ENCODE measurements at regions not wholly inside any gene's neighbourhood (a gene's known extent, or its start where the extent isn't known, plus 50 kb on each side); places are given as distances from the start of the nearest gene placed in this dataset.

DNA sequence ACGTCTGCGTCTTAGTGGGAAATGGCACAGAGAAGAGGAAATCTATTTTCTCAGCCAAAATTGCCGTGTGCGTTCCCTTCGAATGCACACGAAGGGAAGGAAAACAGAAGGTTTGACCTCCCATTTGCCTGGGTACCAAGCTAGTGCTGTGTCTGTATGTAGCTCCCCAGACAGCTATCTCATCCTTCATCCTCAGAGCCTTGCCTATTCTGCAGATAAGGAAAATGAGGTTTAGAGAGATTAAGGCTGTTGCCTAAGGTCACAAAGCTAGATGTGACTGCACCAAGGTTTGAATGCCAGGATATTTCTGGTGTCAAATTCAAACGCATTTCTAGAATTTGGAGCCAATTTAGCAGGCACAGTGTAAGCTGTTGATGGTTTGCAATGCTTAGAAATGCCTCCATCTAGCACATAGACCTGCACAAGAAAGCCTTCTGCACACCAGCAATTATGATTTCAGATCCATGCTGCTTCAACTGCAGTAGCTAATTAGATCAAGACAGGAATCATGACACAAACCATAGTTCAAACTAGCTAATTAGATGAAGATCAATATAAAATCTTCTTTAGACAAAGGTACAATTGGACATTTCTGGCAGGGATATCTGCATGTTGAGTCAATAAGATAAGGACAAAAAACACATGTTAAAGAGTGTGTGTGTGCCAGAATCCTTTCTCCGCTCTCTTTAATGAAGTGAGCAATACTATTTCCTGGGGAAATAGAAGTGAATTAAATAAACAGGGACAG is 115.1 kb downstream of the CMPK2 start:
- Histone ChIP-seq H2AFZ (ENCODE audit: low read depth) (no peak overlapping the region), H4K20me1 (ENCODE audit: insufficient read depth) (no peaks in the 10 kb centered on the region), H3K27me3 (ENCODE audit: insufficient read depth) (0 out of 2 replicates have a peak, but pooled peaks cover 4% of the 10 kb centered on the region), H3K9me3 (no peaks in the 10 kb centered on the region), H3K79me2 (ENCODE audit: insufficient read depth) (no peaks in the 10 kb centered on the region), H3K4me1 (ENCODE audit: control insufficient read depth in 1 of 2, insufficient read depth in 2 of 2, low read depth in 1 of 2, low read length in 1 of 2) (peaks cover 0 to 24% of the 10 kb centered on the region in 2 experiments; a peak in 2 of 4 replicates), H3F3A (replicated peaks; ENCODE audit: insufficient read depth) (no peaks in the 10 kb centered on the region), H3K36me3 (replicated peaks in 1 of 2; ENCODE audit: control insufficient read depth in 1 of 2, insufficient read depth in 2 of 2, low read length in 1 of 2) (no peaks in the 10 kb centered on the region), H3K9me2 (no peaks in the 10 kb centered on the region), H3K27ac (ENCODE audit: low read depth in 2 of 2, low read length in 1 of 2) (no peak overlapping the region; a peak in 1 of 4 replicates), H3K4me3 (ENCODE audit: low read depth in 2 of 2, low read length in 1 of 2) (peak overlapping the region in 1 of 2 experiments; percentile 27; a peak in 2 of 4 replicates), H3K9ac (no peak overlapping the region), H3K4me2 (peak overlapping the region; percentile 34; the same call in 1 of the 2 replicates)
- ChIA-PET CTCF (interaction anchor here (0.6 to 2.0 kb wide), 9 partner anchors 9 to 678 kb away, joined by 3 to 12 read pairs (median 3); no protein-coding TSS in a partner anchor), POLR2A (no interaction called here)
- peak; percentile 62 for DNase-seq
- 13% methylated on average over 8 of the region's 8 CpGs for WGBS (ENCODE audit: low lambda C conversion rate)
- TF ChIP-seq TEAD4 (IDR thresholded peaks at IDR 0.05; ENCODE audit: borderline replicate concordance, insufficient read depth) (peak; percentile 40; the same call in 1 of the 2 replicates), FOXJ3 (CRISPR knock-in tag; IDR thresholded peaks at IDR 0.05) (peak; percentile 90), NFIC (IDR thresholded peaks at IDR 0.05; ENCODE audit: borderline replicate concordance) (peak; percentile 35; the same call in 1 of the 2 replicates), TAF1 (IDR thresholded peaks at IDR 0.05; ENCODE audit: borderline replicate concordance, low read depth, low read length) (no peak), RCOR1 (IDR thresholded peaks at IDR 0.05; ENCODE audit: low read length) (peak; percentile 99), EZH2phosphoT487 (IDR thresholded peaks at IDR 0.05; ENCODE audit: borderline replicate concordance, low read depth) (no peak), NRF1 (IDR thresholded peaks at IDR 0.05; ENCODE audit: low read depth, low read length) (no peak), GATA2 (CRISPR knock-in tag; IDR thresholded peaks at IDR 0.05) (peak; percentile 99), USF1 (IDR thresholded peaks at IDR 0.05; ENCODE audit: borderline replicate concordance, low read depth) (no peak), RAD21 (IDR thresholded peaks at IDR 0.05; ENCODE audit: low read length) (no peak), MEF2A (IDR thresholded peaks at IDR 0.05; ENCODE audit: borderline replicate concordance, low read depth) (no peak), ELF1 (IDR thresholded peaks at IDR 0.05) (no peak), TCF12 (IDR thresholded peaks at IDR 0.05) (peak; percentile 52), RFX5 (IDR thresholded peaks at IDR 0.05; ENCODE audit: low read length) (peak; percentile 24; the same call in 1 of the 2 replicates), POLR2AphosphoS5 (IDR thresholded peaks at IDR 0.05; ENCODE audit: low read depth, low read length) (peak; percentile 47; the same call in 1 of the 2 replicates)
- TF ChIP-seq, protein P1, sequence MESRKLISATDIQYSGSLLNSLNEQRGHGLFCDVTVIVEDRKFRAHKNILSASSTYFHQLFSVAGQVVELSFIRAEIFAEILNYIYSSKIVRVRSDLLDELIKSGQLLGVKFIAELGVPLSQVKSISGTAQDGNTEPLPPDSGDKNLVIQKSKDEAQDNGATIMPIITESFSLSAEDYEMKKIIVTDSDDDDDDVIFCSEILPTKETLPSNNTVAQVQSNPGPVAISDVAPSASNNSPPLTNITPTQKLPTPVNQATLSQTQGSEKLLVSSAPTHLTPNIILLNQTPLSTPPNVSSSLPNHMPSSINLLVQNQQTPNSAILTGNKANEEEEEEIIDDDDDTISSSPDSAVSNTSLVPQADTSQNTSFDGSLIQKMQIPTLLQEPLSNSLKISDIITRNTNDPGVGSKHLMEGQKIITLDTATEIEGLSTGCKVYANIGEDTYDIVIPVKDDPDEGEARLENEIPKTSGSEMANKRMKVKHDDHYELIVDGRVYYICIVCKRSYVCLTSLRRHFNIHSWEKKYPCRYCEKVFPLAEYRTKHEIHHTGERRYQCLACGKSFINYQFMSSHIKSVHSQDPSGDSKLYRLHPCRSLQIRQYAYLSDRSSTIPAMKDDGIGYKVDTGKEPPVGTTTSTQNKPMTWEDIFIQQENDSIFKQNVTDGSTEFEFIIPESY (IDR thresholded peaks at IDR 0.05; ENCODE audit: borderline replicate concordance, low read depth) = no peak
- TF ChIP-seq, protein P2, sequence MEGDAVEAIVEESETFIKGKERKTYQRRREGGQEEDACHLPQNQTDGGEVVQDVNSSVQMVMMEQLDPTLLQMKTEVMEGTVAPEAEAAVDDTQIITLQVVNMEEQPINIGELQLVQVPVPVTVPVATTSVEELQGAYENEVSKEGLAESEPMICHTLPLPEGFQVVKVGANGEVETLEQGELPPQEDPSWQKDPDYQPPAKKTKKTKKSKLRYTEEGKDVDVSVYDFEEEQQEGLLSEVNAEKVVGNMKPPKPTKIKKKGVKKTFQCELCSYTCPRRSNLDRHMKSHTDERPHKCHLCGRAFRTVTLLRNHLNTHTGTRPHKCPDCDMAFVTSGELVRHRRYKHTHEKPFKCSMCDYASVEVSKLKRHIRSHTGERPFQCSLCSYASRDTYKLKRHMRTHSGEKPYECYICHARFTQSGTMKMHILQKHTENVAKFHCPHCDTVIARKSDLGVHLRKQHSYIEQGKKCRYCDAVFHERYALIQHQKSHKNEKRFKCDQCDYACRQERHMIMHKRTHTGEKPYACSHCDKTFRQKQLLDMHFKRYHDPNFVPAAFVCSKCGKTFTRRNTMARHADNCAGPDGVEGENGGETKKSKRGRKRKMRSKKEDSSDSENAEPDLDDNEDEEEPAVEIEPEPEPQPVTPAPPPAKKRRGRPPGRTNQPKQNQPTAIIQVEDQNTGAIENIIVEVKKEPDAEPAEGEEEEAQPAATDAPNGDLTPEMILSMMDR (IDR thresholded peaks at IDR 0.05) = no peak
- TF ChIP-seq, protein P3, sequence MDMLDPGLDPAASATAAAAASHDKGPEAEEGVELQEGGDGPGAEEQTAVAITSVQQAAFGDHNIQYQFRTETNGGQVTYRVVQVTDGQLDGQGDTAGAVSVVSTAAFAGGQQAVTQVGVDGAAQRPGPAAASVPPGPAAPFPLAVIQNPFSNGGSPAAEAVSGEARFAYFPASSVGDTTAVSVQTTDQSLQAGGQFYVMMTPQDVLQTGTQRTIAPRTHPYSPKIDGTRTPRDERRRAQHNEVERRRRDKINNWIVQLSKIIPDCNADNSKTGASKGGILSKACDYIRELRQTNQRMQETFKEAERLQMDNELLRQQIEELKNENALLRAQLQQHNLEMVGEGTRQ (IDR thresholded peaks at IDR 0.05; ENCODE audit: borderline replicate concordance, low read depth, low read length) = no peak
- TF ChIP-seq, protein P4, sequence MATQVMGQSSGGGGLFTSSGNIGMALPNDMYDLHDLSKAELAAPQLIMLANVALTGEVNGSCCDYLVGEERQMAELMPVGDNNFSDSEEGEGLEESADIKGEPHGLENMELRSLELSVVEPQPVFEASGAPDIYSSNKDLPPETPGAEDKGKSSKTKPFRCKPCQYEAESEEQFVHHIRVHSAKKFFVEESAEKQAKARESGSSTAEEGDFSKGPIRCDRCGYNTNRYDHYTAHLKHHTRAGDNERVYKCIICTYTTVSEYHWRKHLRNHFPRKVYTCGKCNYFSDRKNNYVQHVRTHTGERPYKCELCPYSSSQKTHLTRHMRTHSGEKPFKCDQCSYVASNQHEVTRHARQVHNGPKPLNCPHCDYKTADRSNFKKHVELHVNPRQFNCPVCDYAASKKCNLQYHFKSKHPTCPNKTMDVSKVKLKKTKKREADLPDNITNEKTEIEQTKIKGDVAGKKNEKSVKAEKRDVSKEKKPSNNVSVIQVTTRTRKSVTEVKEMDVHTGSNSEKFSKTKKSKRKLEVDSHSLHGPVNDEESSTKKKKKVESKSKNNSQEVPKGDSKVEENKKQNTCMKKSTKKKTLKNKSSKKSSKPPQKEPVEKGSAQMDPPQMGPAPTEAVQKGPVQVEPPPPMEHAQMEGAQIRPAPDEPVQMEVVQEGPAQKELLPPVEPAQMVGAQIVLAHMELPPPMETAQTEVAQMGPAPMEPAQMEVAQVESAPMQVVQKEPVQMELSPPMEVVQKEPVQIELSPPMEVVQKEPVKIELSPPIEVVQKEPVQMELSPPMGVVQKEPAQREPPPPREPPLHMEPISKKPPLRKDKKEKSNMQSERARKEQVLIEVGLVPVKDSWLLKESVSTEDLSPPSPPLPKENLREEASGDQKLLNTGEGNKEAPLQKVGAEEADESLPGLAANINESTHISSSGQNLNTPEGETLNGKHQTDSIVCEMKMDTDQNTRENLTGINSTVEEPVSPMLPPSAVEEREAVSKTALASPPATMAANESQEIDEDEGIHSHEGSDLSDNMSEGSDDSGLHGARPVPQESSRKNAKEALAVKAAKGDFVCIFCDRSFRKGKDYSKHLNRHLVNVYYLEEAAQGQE (IDR thresholded peaks at IDR 0.05; ENCODE audit: low read depth, low read length) = no peak
- TF ChIP-seq, protein P5, sequence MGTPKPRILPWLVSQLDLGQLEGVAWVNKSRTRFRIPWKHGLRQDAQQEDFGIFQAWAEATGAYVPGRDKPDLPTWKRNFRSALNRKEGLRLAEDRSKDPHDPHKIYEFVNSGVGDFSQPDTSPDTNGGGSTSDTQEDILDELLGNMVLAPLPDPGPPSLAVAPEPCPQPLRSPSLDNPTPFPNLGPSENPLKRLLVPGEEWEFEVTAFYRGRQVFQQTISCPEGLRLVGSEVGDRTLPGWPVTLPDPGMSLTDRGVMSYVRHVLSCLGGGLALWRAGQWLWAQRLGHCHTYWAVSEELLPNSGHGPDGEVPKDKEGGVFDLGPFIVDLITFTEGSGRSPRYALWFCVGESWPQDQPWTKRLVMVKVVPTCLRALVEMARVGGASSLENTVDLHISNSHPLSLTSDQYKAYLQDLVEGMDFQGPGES (IDR thresholded peaks at IDR 0.05; ENCODE audit: low read depth, low read length) = no peak
- TF ChIP-seq, protein P6, sequence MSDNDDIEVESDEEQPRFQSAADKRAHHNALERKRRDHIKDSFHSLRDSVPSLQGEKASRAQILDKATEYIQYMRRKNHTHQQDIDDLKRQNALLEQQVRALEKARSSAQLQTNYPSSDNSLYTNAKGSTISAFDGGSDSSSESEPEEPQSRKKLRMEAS (IDR thresholded peaks at IDR 0.05; ENCODE audit: low read depth) = no peak

All from SK-N-SH (cell line).